Activated T-helper 1 cell treated with anti-CD3 and anti-CD28 coated beads, Interleukin-2, amount 50 U/mL, for 16 hours (primary cell): ENCODE measurements at regions not wholly inside any gene's neighbourhood (a gene's known extent, or its start where the extent isn't known, plus 50 kb on each side); places are given as distances from the start of the nearest gene placed in this dataset.

Experiments
- DNase-seq, 2 donors: peaks; one replicate each; pipeline ENCODE4 v3.0.0-alpha.2; 2020; ENCODE audit warnings: low read depth in 1 of 2, low spot score in 1 of 2

- DNase-seq: no peak
These were observed 271.3 kb upstream of the TMPO start for GRCh38 chr12:98244136-98244535.

GRCh38 chr12:98253207-98254037 is 262.0 kb upstream of the TMPO start:
- DNase-seq: no peak

GRCh38 chr12:98256830-98257229 is 258.6 kb upstream of the TMPO start:
- no peak for DNase-seq

GRCh38 chr12:98259693-98260092 is 255.7 kb upstream of the TMPO start:
- DNase-seq: no peak

GRCh38 chr12:98260276-98260675 is 255.1 kb upstream of the TMPO start:
- no peak for DNase-seq

- no peak for DNase-seq
These were observed 252.5 kb upstream of the TMPO start for GRCh38 chr12:98262902-98263301.

- no peak for DNase-seq
These were observed 240.8 kb upstream of the TMPO start for GRCh38 chr12:98274430-98275130.

- DNase-seq: no peak
These were observed 240.3 kb upstream of the TMPO start for GRCh38 chr12:98275131-98275475.

- no peak for DNase-seq
These were observed 235.2 kb upstream of the TMPO start for GRCh38 chr12:98280152-98280551.

GRCh38 chr12:98280621-98281020 is 234.8 kb upstream of the TMPO start:
- no peak for DNase-seq

GRCh38 chr12:98291828-98292227 is 223.6 kb upstream of the TMPO start:
- no peak for DNase-seq

- DNase-seq: no peak
These were observed 221.2 kb upstream of the TMPO start for GRCh38 chr12:98294051-98294805.

- no peak for DNase-seq
These were observed 219.7 kb upstream of the TMPO start for GRCh38 chr12:98295681-98296080.

- no peak for DNase-seq
These were observed 218.8 kb upstream of the TMPO start for GRCh38 chr12:98296462-98297079.

GRCh38 chr12:98297538-98297937 is 217.9 kb upstream of the TMPO start:
- no peak for DNase-seq

GRCh38 chr12:98308141-98308540 is 207.2 kb upstream of the TMPO start:
- no peak for DNase-seq

GRCh38 chr12:98317939-98318899 is 197.2 kb upstream of the TMPO start:
- DNase-seq: no peak

GRCh38 chr12:98319716-98320425 is 195.5 kb upstream of the TMPO start:
- DNase-seq: no peak

GRCh38 chr12:98325003-98325402 is 190.4 kb upstream of the TMPO start:
- DNase-seq: no peak

GRCh38 chr12:98328467-98328866 is 186.9 kb upstream of the TMPO start:
- DNase-seq: no peak
